H9 (cell line): ENCODE measurements at regions not wholly inside any gene's neighbourhood (a gene's known extent, or its start where the extent isn't known, plus 50 kb on each side); places are given as distances from the start of the nearest gene placed in this dataset.

Source experiments
- DNase-seq: peaks from one replicate; pipeline ENCODE4 v3.0.0-alpha.2; 2017
- H2AFZ ChIP-seq: one replicate; pipeline ENCODE4 v1.6.1; 2013; ENCODE audit warnings: mild to moderate bottlenecking, low read length, control low read depth, moderate library complexity
- H2AK5ac ChIP-seq: 2 replicates; pipeline ENCODE4 v1.6.1; 2013; ENCODE audit warnings: low read length, control low read depth, mixed read lengths; ENCODE audit not compliant: insufficient read length
- H2BK120ac ChIP-seq: one replicate; pipeline ENCODE4 v1.6.1; 2013; ENCODE audit warnings: low read depth, mild to moderate bottlenecking, low read length, control low read depth, inconsistent platforms; ENCODE audit not compliant: poor library complexity, severe bottlenecking
- H2BK12ac ChIP-seq: 2 replicates; pipeline ENCODE4 v1.6.1; 2013; ENCODE audit warnings: low read length, control low read depth, mixed read lengths, low read depth; ENCODE audit not compliant: insufficient read length
- H2BK15ac ChIP-seq: 2 replicates; pipeline ENCODE4 v1.6.1; 2013; ENCODE audit warnings: low read depth, low read length, control low read depth
- H2BK20ac ChIP-seq: one replicate; pipeline ENCODE4 v1.6.1; 2013; ENCODE audit warnings: low read depth, mild to moderate bottlenecking, low read length, control low read depth, inconsistent platforms; ENCODE audit not compliant: poor library complexity, severe bottlenecking
- H2BK5ac ChIP-seq: 2 replicates; pipeline ENCODE4 v1.6.1; 2013; ENCODE audit warnings: low read length, control low read depth, mixed read lengths; ENCODE audit not compliant: insufficient read length
- H3K14ac ChIP-seq: 2 replicates; pipeline ENCODE4 v1.6.1; 2013; ENCODE audit warnings: low read length, control low read depth; ENCODE audit not compliant: insufficient read depth
- H3K18ac ChIP-seq: 2 replicates; pipeline ENCODE4 v1.6.1; 2013; ENCODE audit warnings: low read depth, mild to moderate bottlenecking, mixed read lengths, low read length, control low read depth; ENCODE audit not compliant: insufficient read length
- H3K23ac ChIP-seq: 2 replicates; pipeline ENCODE4 v1.6.1; 2013; ENCODE audit warnings: low read length, control low read depth, mixed read lengths, low read depth; ENCODE audit not compliant: insufficient read length
- H3K23me2 ChIP-seq: 2 replicates; pipeline ENCODE4 v1.6.1; 2013; ENCODE audit warnings: low read depth, mild to moderate bottlenecking, mixed read lengths, low read length, control low read depth; ENCODE audit not compliant: insufficient read length, poor library complexity, severe bottlenecking
- H3K27ac ChIP-seq: 2 replicates; pipeline ENCODE4 v1.5.1; 2013; ENCODE audit warnings: low read length, control low read depth, mixed read lengths, low read depth; ENCODE audit not compliant: insufficient read length
- H3K27me3 ChIP-seq: 2 replicates; pipeline ENCODE4 v1.6.1; 2013; ENCODE audit warnings: low read length, control low read depth, inconsistent platforms; ENCODE audit not compliant: insufficient read depth
- H3K4ac ChIP-seq: 2 replicates; pipeline ENCODE4 v1.6.1; 2013; ENCODE audit warnings: low read depth, mild to moderate bottlenecking, control low read depth, inconsistent platforms, low read length, moderate library complexity
- H3K4me1 ChIP-seq: 2 replicates; pipeline ENCODE4 v1.6.1; 2013; ENCODE audit warnings: low read length, control low read depth, inconsistent platforms; ENCODE audit not compliant: insufficient read depth
- H3K4me2 ChIP-seq: 2 replicates; pipeline ENCODE4 v1.6.1; 2013; ENCODE audit warnings: low read length, control low read depth, mixed read lengths; ENCODE audit not compliant: insufficient read length, insufficient read depth
- H3K56ac ChIP-seq: 2 replicates; pipeline ENCODE4 v1.6.1; 2013; ENCODE audit warnings: low read depth, mild to moderate bottlenecking, mixed read lengths, low read length, control low read depth; ENCODE audit not compliant: insufficient read length
- H3K79me1 ChIP-seq: 2 replicates; pipeline ENCODE4 v1.6.1; 2013; ENCODE audit warnings: low read depth, mild to moderate bottlenecking, moderate library complexity, low read length, control low read depth, inconsistent platforms; ENCODE audit not compliant: insufficient read depth, poor library complexity, severe bottlenecking
- H3K79me2 ChIP-seq: 2 replicates; pipeline ENCODE4 v1.6.1; 2013; ENCODE audit warnings: low read length, control low read depth, inconsistent platforms; ENCODE audit not compliant: insufficient read depth
- H3K9ac ChIP-seq: 2 replicates; pipeline ENCODE4 v1.6.1; 2013; ENCODE audit warnings: low read length, control low read depth, mixed read lengths; ENCODE audit not compliant: insufficient read length; ENCODE audit errors: extremely low read depth
- H3K9me3 ChIP-seq: one replicate; pipeline ENCODE4 v1.6.1; 2013; ENCODE audit warnings: low read depth, low read length, inconsistent platforms; ENCODE audit not compliant: control insufficient read depth
- H3T11ph ChIP-seq: one replicate; pipeline ENCODE4 v1.6.1; 2013; ENCODE audit warnings: mild to moderate bottlenecking, low read length, control low read depth, inconsistent platforms
- H4K20me1 ChIP-seq: one replicate; pipeline ENCODE4 v1.6.1; 2013; ENCODE audit not compliant: control insufficient read depth, insufficient read length, insufficient read depth
- H4K5ac ChIP-seq: 2 replicates; pipeline ENCODE4 v1.6.1; 2013; ENCODE audit warnings: low read depth, mild to moderate bottlenecking, mixed read lengths, low read length, control low read depth; ENCODE audit not compliant: insufficient read length
- H4K8ac ChIP-seq: replicated peaks from 2 replicates; pipeline ENCODE4 v1.6.1; 2013; ENCODE audit warnings: low read length, control low read depth, mixed read lengths, low read depth; ENCODE audit not compliant: insufficient read length
- H4K91ac ChIP-seq: 2 replicates; pipeline ENCODE4 v1.6.1; 2013; ENCODE audit warnings: low read depth, mild to moderate bottlenecking, moderate library complexity, mixed read lengths, low read length, control low read depth; ENCODE audit not compliant: insufficient read length
- H3K27ac Mint-ChIP-seq, 3 experiments: 2 replicates in 2 of 3; 3 replicates in 1 of 3; pipeline ENCODE4 v1.8.0; 2020 to 2021; ENCODE audit warnings: mixed read lengths in 3 of 3, mild to moderate bottlenecking in 1 of 3, moderate library complexity in 1 of 3
- H3K27me3 Mint-ChIP-seq: 2 replicates; pipeline ENCODE4 v1.8.0; 2021; ENCODE audit warnings: low read depth, mild to moderate bottlenecking, moderate library complexity, mixed read lengths
- H3K36me3 Mint-ChIP-seq, 3 experiments: 2 replicates in 2 of 3; 3 replicates in 1 of 3; pipeline ENCODE4 v1.8.0; 2020 to 2021; ENCODE audit warnings: low read depth in 3 of 3, mixed read lengths in 3 of 3; ENCODE audit not compliant: insufficient read depth in 1 of 3
- H3K4me1 Mint-ChIP-seq, 2 experiments: 2 replicates each; pipeline ENCODE4 v1.8.0; 2020; ENCODE audit warnings: mixed read lengths in 2 of 2
- H3K4me3 Mint-ChIP-seq, 2 experiments: 2 replicates in 1 of 2; 3 replicates in 1 of 2; pipeline ENCODE4 v1.8.0; 2020 to 2021; ENCODE audit warnings: mild to moderate bottlenecking in 2 of 2, mixed read lengths in 2 of 2, moderate library complexity in 1 of 2
- H3K9me3 Mint-ChIP-seq, 2 experiments: 2 replicates in 1 of 2; 3 replicates in 1 of 2; pipeline ENCODE4 v1.8.0; 2020; ENCODE audit warnings: mild to moderate bottlenecking in 2 of 2, mixed read lengths in 2 of 2, moderate library complexity in 1 of 2
- CTCF ChIP-seq: fragments of 200-600 bp; sonication (generic); conservative IDR thresholded peaks from 3 replicates; pipeline ENCODE4 v1.8.0; 2021; ENCODE audit warnings: antibody characterized with exemption, mild to moderate bottlenecking
- WGBS: extraction: QIAGEN DNeasy Blood & Tissue Kit; methylation state at CpG from one replicate; pipeline ENCODE4 v1.1.7; 2013; ENCODE audit warnings: missing lambda C conversion rate, low lambda C conversion rate, mixed read lengths; ENCODE audit not compliant: insufficient read length; ENCODE audit errors: extremely low coverage; 5-methylcytosine and 5-hydroxymethylcytosine counted together

- WGBS, result no CpG with 5 or more reads among the region's 6 CpGs
- Histone ChIP-seq H3K23me2 (no peaks in the 10 kb centered on the region), H3K56ac (no peak overlapping the region), H2BK120ac (no peak overlapping the region), H3K4me1 (peaks cover 6% of the 10 kb centered on the region; the same call in 1 of the 2 replicates), H3K4ac (no peak overlapping the region), H3K79me1 (no peaks in the 10 kb centered on the region), H2BK12ac (no peak overlapping the region), H4K5ac (no peak overlapping the region), H3K79me2 (no peaks in the 10 kb centered on the region), H3T11ph (no peak overlapping the region), H2AK5ac (no peak overlapping the region), H4K91ac (no peak overlapping the region), H2BK20ac (no peak overlapping the region), H4K20me1 (no peaks in the 10 kb centered on the region), H4K8ac (no peak overlapping the region), H3K9me3 (no peaks in the 10 kb centered on the region), H2AFZ (no peak overlapping the region), H3K9ac (no peak overlapping the region), H2BK15ac (no peak overlapping the region), H3K23ac (no peak overlapping the region), H3K14ac (no peak overlapping the region), H2BK5ac (no peak overlapping the region), H3K4me2 (no peak overlapping the region), H3K27ac (no peak overlapping the region), H3K18ac (no peak overlapping the region), H3K27me3 (no peaks in the 10 kb centered on the region)
- Mint-ChIP-seq H3K27me3 (no peaks in the 10 kb centered on the region), H3K4me1 (peaks cover 40 to 42% of the 10 kb centered on the region in 2 experiments), H3K36me3 (no peaks in the 10 kb centered on the region; a peak in 1 of 7 replicates), H3K27ac (peak overlapping the region in 2 of 3 experiments; percentile 24 to 90; a peak in 3 of 7 replicates), H3K4me3 (no peak overlapping the region), H3K9me3 (no peaks in the 10 kb centered on the region)
- DNase-seq, result peak; percentile 36
- TF ChIP-seq CTCF, result no peak
Observed at GRCh38 chr5:160923936-160924710, 72.1 kb upstream of the ATP10B start.
